ENCODE measurements at regions not wholly inside any gene's neighbourhood (a gene's known extent, or its start where the extent isn't known, plus 50 kb on each side); places are given as distances from the start of the nearest gene placed in this dataset.
"Not testable (repeated sequence)": the region's sequence is repeated elsewhere in the genome, so short reads cannot be mapped to it uniquely, and the experiment has no call there.

- not testable (repeated sequence) for H3K4me1 ChIP-seq (ENCODE audit: low read length); H4K20me1 ChIP-seq (ENCODE audit: insufficient read depth, low read length); H2AFZ ChIP-seq (ENCODE audit: low read depth, low read length); H3K4me3 ChIP-seq (ENCODE audit: low read length); H3K27me3 ChIP-seq (ENCODE audit: low read depth, low read length); H3K79me2 ChIP-seq (ENCODE audit: low read length); H3K9me3 ChIP-seq (ENCODE audit: insufficient read depth, low read length); H3K36me3 ChIP-seq (replicated peaks; ENCODE audit: low read depth, low read length); H3K9ac ChIP-seq (ENCODE audit: low read length); H3K27ac ChIP-seq (ENCODE audit: low read length); H3K4me2 ChIP-seq (ENCODE audit: low read length)
These were observed 285.7 kb downstream of the CCDC74A start for GRCh38 chr2:131813378-131813777.

DNA sequence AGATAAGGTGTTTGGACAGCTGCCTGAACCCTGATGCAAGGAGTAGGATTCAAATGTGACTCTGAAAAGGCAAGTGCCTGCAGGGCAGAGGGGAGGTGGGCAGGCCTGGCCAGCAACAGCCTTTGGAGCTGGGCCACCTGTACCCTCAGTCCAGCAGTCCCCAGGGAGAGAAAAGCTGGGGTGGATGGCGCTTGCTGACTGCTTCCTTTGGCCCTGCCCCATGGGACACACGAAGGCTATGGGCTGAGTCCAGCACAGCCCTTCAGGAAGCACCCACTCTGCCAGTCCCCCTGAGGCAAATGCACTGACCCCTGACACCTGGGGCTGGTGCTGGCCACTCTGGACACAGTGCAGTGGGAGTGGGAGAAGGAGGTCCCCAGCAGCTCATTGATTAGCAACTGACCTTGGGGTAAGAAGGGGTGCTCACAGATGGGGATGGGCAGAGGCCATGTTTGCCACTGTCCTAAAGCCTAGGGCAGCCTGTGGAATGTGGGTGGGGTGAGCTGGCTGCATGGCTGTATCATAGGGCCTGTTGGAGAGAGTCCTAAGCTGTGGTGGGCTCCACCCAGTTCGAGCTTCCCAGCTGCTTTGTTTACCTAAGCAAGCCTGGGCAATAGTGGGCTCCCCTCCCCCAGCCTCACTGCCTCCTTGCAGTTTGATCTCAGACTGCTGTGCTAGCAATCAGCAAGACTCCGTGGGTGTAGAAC lies 290.7 kb downstream of the CCDC74A start:
- H3K4me2 ChIP-seq (ENCODE audit: low read length); H2AFZ ChIP-seq (ENCODE audit: low read depth, low read length); H3K36me3 ChIP-seq (replicated peaks; ENCODE audit: low read depth, low read length); H3K27ac ChIP-seq (ENCODE audit: low read length); H3K9me3 ChIP-seq (ENCODE audit: insufficient read depth, low read length); H4K20me1 ChIP-seq (ENCODE audit: insufficient read depth, low read length); H3K79me2 ChIP-seq (ENCODE audit: low read length); H3K27me3 ChIP-seq (ENCODE audit: low read depth, low read length); H3K4me3 ChIP-seq (ENCODE audit: low read length); H3K9ac ChIP-seq (ENCODE audit: low read length); H3K4me1 ChIP-seq (ENCODE audit: low read length): not testable (repeated sequence)

GRCh38 chr2:131822237-131822721 lies 294.6 kb downstream of the CCDC74A start:
- not testable (repeated sequence) for H3K27me3 ChIP-seq (ENCODE audit: low read depth, low read length); H4K20me1 ChIP-seq (ENCODE audit: insufficient read depth, low read length); H3K4me3 ChIP-seq (ENCODE audit: low read length); H3K36me3 ChIP-seq (replicated peaks; ENCODE audit: low read depth, low read length); H3K4me2 ChIP-seq (ENCODE audit: low read length); H3K79me2 ChIP-seq (ENCODE audit: low read length); H3K27ac ChIP-seq (ENCODE audit: low read length); H3K9me3 ChIP-seq (ENCODE audit: insufficient read depth, low read length); H2AFZ ChIP-seq (ENCODE audit: low read depth, low read length); H3K4me1 ChIP-seq (ENCODE audit: low read length); H3K9ac ChIP-seq (ENCODE audit: low read length)
- TF ChIP-seq CTCF (IDR thresholded peaks at IDR 0.05; ENCODE audit: low read depth, low read length), result peak; percentile 20; the same call in 1 of the 2 replicates

GRCh38 chr2:131823058-131823457 lies 295.4 kb downstream of the CCDC74A start:
- H3K27me3 ChIP-seq (ENCODE audit: low read depth, low read length); H3K9ac ChIP-seq (ENCODE audit: low read length); H3K36me3 ChIP-seq (replicated peaks; ENCODE audit: low read depth, low read length); H2AFZ ChIP-seq (ENCODE audit: low read depth, low read length); H3K4me3 ChIP-seq (ENCODE audit: low read length); H3K9me3 ChIP-seq (ENCODE audit: insufficient read depth, low read length); H3K27ac ChIP-seq (ENCODE audit: low read length); H3K4me1 ChIP-seq (ENCODE audit: low read length); H4K20me1 ChIP-seq (ENCODE audit: insufficient read depth, low read length); H3K79me2 ChIP-seq (ENCODE audit: low read length); H3K4me2 ChIP-seq (ENCODE audit: low read length): not testable (repeated sequence)

DNA sequence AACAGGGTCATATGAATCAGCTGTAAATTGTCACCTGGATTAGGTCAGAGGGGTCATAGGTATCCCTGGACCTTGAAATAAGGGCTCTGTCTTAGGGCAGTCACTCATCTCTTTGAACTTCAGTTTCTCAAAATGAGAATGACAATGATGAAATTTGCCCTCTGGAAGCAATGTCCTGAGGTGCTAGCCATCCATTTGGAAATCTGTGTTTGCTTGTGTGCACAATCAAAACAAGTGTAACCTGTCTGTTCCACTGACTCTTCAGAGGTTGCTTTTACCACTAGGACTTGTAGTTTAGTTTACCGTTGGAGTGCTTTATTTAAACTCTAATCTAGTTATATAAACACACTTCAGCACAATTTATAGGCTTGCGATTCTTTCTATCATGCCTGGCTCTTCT lies 297.3 kb downstream of the CCDC74A start:
- not testable (repeated sequence) for H3K4me1 ChIP-seq (ENCODE audit: low read length); H3K9ac ChIP-seq (ENCODE audit: low read length); H2AFZ ChIP-seq (ENCODE audit: low read depth, low read length); H3K9me3 ChIP-seq (ENCODE audit: insufficient read depth, low read length); H3K4me3 ChIP-seq (ENCODE audit: low read length); H3K27me3 ChIP-seq (ENCODE audit: low read depth, low read length); H3K79me2 ChIP-seq (ENCODE audit: low read length); H3K36me3 ChIP-seq (replicated peaks; ENCODE audit: low read depth, low read length); H4K20me1 ChIP-seq (ENCODE audit: insufficient read depth, low read length); H3K27ac ChIP-seq (ENCODE audit: low read length); H3K4me2 ChIP-seq (ENCODE audit: low read length)

GRCh38 chr2:131827481-131828163 lies 299.9 kb downstream of the CCDC74A start:
- H3K9me3 ChIP-seq (ENCODE audit: insufficient read depth, low read length), result no peaks in the 10 kb centered on the region
- H3K4me2 ChIP-seq (ENCODE audit: low read length), result no peak overlapping the region
- peaks cover 4% of the 10 kb centered on the region for H3K4me1 ChIP-seq (ENCODE audit: low read length)
- no peaks in the 10 kb centered on the region for H3K79me2 ChIP-seq (ENCODE audit: low read length)
- no peak overlapping the region for H2AFZ ChIP-seq (ENCODE audit: low read depth, low read length)
- no peak overlapping the region for H3K9ac ChIP-seq (ENCODE audit: low read length)
- no peaks in the 10 kb centered on the region for H3K27me3 ChIP-seq (ENCODE audit: low read depth, low read length)
- H3K36me3 ChIP-seq (replicated peaks; ENCODE audit: low read depth, low read length), result no peaks in the 10 kb centered on the region
- H3K4me3 ChIP-seq (ENCODE audit: low read length), result no peak overlapping the region
- no peaks in the 10 kb centered on the region for H4K20me1 ChIP-seq (ENCODE audit: insufficient read depth, low read length)
- no peak overlapping the region for H3K27ac ChIP-seq (ENCODE audit: low read length)
- no peak for TF ChIP-seq EZH2phosphoT487 (IDR thresholded peaks at IDR 0.05; ENCODE audit: low read depth)
- TF ChIP-seq CTCF (IDR thresholded peaks at IDR 0.05; ENCODE audit: low read depth, low read length), result no peak

Data from OCI-LY3 (cell line).